ENCODE measurements at regions not wholly inside any gene's neighbourhood (a gene's known extent, or its start where the extent isn't known, plus 50 kb on each side); places are given as distances from the start of the nearest gene placed in this dataset.

- POLR2A ChIA-PET (ENCODE audit: low non-redundant PET), result no interaction called here
Measured at GRCh38 chr7:121666306-121666705, 206.7 kb upstream of the PTPRZ1 start.

DNA sequence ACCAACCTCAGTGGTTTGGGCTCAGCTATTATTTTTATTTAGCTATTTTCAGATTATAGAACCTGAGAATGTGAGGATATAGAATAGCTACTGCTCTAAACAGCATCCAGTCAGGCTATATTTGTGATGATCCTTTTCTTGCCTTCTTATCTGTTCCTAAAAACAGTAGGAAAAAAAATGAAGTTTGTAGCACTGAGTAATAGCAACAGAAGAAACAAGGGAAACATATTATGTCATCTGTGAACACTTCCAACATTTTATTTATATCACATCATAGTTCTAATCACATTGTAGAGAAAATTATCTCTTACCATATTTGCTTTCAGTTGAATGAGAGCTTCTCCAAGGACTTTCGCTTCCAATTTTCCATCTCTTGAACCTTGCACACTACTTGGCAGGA is 229.6 kb upstream of the PTPRZ1 start:
- TF ChIP-seq, protein P1, sequence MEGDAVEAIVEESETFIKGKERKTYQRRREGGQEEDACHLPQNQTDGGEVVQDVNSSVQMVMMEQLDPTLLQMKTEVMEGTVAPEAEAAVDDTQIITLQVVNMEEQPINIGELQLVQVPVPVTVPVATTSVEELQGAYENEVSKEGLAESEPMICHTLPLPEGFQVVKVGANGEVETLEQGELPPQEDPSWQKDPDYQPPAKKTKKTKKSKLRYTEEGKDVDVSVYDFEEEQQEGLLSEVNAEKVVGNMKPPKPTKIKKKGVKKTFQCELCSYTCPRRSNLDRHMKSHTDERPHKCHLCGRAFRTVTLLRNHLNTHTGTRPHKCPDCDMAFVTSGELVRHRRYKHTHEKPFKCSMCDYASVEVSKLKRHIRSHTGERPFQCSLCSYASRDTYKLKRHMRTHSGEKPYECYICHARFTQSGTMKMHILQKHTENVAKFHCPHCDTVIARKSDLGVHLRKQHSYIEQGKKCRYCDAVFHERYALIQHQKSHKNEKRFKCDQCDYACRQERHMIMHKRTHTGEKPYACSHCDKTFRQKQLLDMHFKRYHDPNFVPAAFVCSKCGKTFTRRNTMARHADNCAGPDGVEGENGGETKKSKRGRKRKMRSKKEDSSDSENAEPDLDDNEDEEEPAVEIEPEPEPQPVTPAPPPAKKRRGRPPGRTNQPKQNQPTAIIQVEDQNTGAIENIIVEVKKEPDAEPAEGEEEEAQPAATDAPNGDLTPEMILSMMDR (conservative IDR thresholded peaks at IDR 0.05; ENCODE audit: low read depth, low read length), result no peak
- TF ChIP-seq EZH2 (IDR thresholded peaks at IDR 0.05; ENCODE audit: borderline replicate concordance, low read depth, low read length, poor library complexity, severe bottlenecking), result no peak
- DNase-seq (ENCODE audit: low spot score), result no peak
- Histone ChIP-seq H3K9me3 (ENCODE audit: low read depth, low read length, poor library complexity, severe bottlenecking) (no peaks in the 10 kb centered on the region), H3K4me3 (ENCODE audit: low read depth, low read length, poor library complexity, severe bottlenecking) (no peak overlapping the region), H3K27me3 (replicated peaks; ENCODE audit: insufficient read depth, low read depth, low read length, poor library complexity) (no peaks in the 10 kb centered on the region), H3K27ac (ENCODE audit: low read depth, low read length, poor library complexity, severe bottlenecking) (no peak overlapping the region), H3K36me3 (ENCODE audit: insufficient read depth, low read length, poor library complexity, severe bottlenecking) (no peaks in the 10 kb centered on the region), H3K4me1 (ENCODE audit: insufficient read depth, low read length, poor library complexity, severe bottlenecking) (no peaks in the 10 kb centered on the region)
- CTCF ChIA-PET, result no interaction called here
- POLR2A ChIA-PET (ENCODE audit: low non-redundant PET), result no interaction called here
- intact Hi-C loops (cut with micrococcal nuclease; ENCODE audit: unreplicated experiment), result no loop called here
- no TSS peak for BruUV-seq (replicated peaks)

More at GRCh38 chr7:121666306-121666705, 206.7 kb upstream of the PTPRZ1 start:
- Histone ChIP-seq H3K36me3 (ENCODE audit: insufficient read depth, low read length, poor library complexity, severe bottlenecking) (no peaks in the 10 kb centered on the region), H3K4me3 (ENCODE audit: low read depth, low read length, poor library complexity, severe bottlenecking) (no peak overlapping the region), H3K27me3 (replicated peaks; ENCODE audit: insufficient read depth, low read depth, low read length, poor library complexity) (no peaks in the 10 kb centered on the region), H3K4me1 (ENCODE audit: insufficient read depth, low read length, poor library complexity, severe bottlenecking) (no peaks in the 10 kb centered on the region), H3K9me3 (ENCODE audit: low read depth, low read length, poor library complexity, severe bottlenecking) (peaks cover 4% of the 10 kb centered on the region), H3K27ac (ENCODE audit: low read depth, low read length, poor library complexity, severe bottlenecking) (no peak overlapping the region)
- no TSS peak for BruUV-seq (replicated peaks)
- intact Hi-C loops (cut with micrococcal nuclease; ENCODE audit: unreplicated experiment), result no loop called here
- TF ChIP-seq, protein P1 (conservative IDR thresholded peaks at IDR 0.05; ENCODE audit: low read depth, low read length), result no peak
- no peak for TF ChIP-seq EZH2 (IDR thresholded peaks at IDR 0.05; ENCODE audit: borderline replicate concordance, low read depth, low read length, poor library complexity, severe bottlenecking)
- no peak for DNase-seq (ENCODE audit: low spot score)
- CTCF ChIA-PET, result no interaction called here

GRCh38 chr7:121639705-121640104 is 233.3 kb upstream of the PTPRZ1 start:
- Histone ChIP-seq H3K4me1 (ENCODE audit: insufficient read depth, low read length, poor library complexity, severe bottlenecking) (no peaks in the 10 kb centered on the region), H3K27ac (ENCODE audit: low read depth, low read length, poor library complexity, severe bottlenecking) (no peak overlapping the region), H3K4me3 (ENCODE audit: low read depth, low read length, poor library complexity, severe bottlenecking) (no peak overlapping the region), H3K36me3 (ENCODE audit: insufficient read depth, low read length, poor library complexity, severe bottlenecking) (no peaks in the 10 kb centered on the region), H3K27me3 (replicated peaks; ENCODE audit: insufficient read depth, low read depth, low read length, poor library complexity) (no peaks in the 10 kb centered on the region), H3K9me3 (ENCODE audit: low read depth, low read length, poor library complexity, severe bottlenecking) (no peaks in the 10 kb centered on the region)
- intact Hi-C loops (cut with micrococcal nuclease; ENCODE audit: unreplicated experiment), result no loop called here
- no TSS peak for BruUV-seq (replicated peaks)
- CTCF ChIA-PET, result no interaction called here
- no peak for DNase-seq (ENCODE audit: low spot score)
- POLR2A ChIA-PET (ENCODE audit: low non-redundant PET), result no interaction called here
- TF ChIP-seq, protein P1 (conservative IDR thresholded peaks at IDR 0.05; ENCODE audit: low read depth, low read length), result no peak
- no peak for TF ChIP-seq EZH2 (IDR thresholded peaks at IDR 0.05; ENCODE audit: borderline replicate concordance, low read depth, low read length, poor library complexity, severe bottlenecking)

Measured in A673 (cell line).